Keratinocyte (primary cell): ENCODE measurements at regions not wholly inside any gene's neighbourhood (a gene's known extent, or its start where the extent isn't known, plus 50 kb on each side); places are given as distances from the start of the nearest gene placed in this dataset.

Source experiments
- DNase-seq: peaks from one replicate; pipeline ENCODE4 v3.0.0-alpha.2; 2011; ENCODE audit warnings: low read depth, missing footprints, low spot score
- FAIRE-seq: peaks from 2 replicates; lab custom pipeline; 2011; peaks lifted over from hg19 to GRCh38; lab: Jason Lieb, UNC
- H2AFZ ChIP-seq: 2 replicates; pipeline ENCODE4 v1.6.0; 2012; ENCODE audit warnings: low read length, control low read depth, inconsistent platforms; ENCODE audit not compliant: control insufficient read depth
- H3K27ac ChIP-seq: 2 replicates; pipeline ENCODE4 v1.5.1; 2011; ENCODE audit warnings: low read length; ENCODE audit not compliant: control insufficient read depth, insufficient read depth
- H3K27me3 ChIP-seq: 3 replicates; pipeline ENCODE4 v1.6.0; 2011; ENCODE audit warnings: low read length; ENCODE audit not compliant: control insufficient read depth, insufficient read depth; ENCODE audit errors: extremely low read depth
- H3K36me3 ChIP-seq, 2 experiments: 2 replicates in 1 of 2; 3 replicates in 1 of 2; pipeline ENCODE4 v1.5.1; 2011; ENCODE audit warnings: low read length in 2 of 2, mild to moderate bottlenecking in 1 of 2; ENCODE audit not compliant: control insufficient read depth in 2 of 2, insufficient read depth in 2 of 2; ENCODE audit errors: extremely low read depth in 1 of 2
- H3K4me1 ChIP-seq: 3 replicates; pipeline ENCODE4 v1.5.1; 2011; ENCODE audit warnings: low read length; ENCODE audit not compliant: control insufficient read depth, insufficient read depth; ENCODE audit errors: extremely low read depth
- H3K4me2 ChIP-seq: 3 replicates; pipeline ENCODE4 v1.6.0; 2011; ENCODE audit warnings: low read depth, low read length; ENCODE audit not compliant: control insufficient read depth, insufficient read depth; ENCODE audit errors: extremely low read depth
- H3K4me3 ChIP-seq, 3 experiments: fragments of 200-600 bp in 1 of 3; sonication (generic) in 1 of 3; 2 replicates in 2 of 3; 3 replicates in 1 of 3; pipeline ENCODE4 v1.5.1; 2011 to 2016; ENCODE audit warnings: low read length in 3 of 3, mild to moderate bottlenecking in 3 of 3, control low read depth in 2 of 3, inconsistent platforms in 1 of 3, low read depth in 1 of 3, mixed read lengths in 1 of 3, mixed run types in 1 of 3, moderate library complexity in 1 of 3; ENCODE audit not compliant: control insufficient read depth in 2 of 3, insufficient read depth in 2 of 3; ENCODE audit errors: extremely low read depth in 1 of 3
- H3K79me2 ChIP-seq: 2 replicates; pipeline ENCODE4 v1.6.0; 2012; ENCODE audit warnings: low read length; ENCODE audit not compliant: control insufficient read depth, insufficient read depth
- H3K9ac ChIP-seq: 3 replicates; pipeline ENCODE4 v1.6.0; 2011; ENCODE audit warnings: low read length; ENCODE audit not compliant: control insufficient read depth, insufficient read depth; ENCODE audit errors: extremely low read depth
- H3K9me1 ChIP-seq: 3 replicates; pipeline ENCODE4 v1.6.0; 2011; ENCODE audit warnings: low read length; ENCODE audit not compliant: control insufficient read depth, insufficient read depth; ENCODE audit errors: extremely low read depth
- H3K9me3 ChIP-seq: 2 replicates; pipeline ENCODE4 v1.5.1; 2012; ENCODE audit warnings: low read depth, low read length; ENCODE audit not compliant: control insufficient read depth
- H4K20me1 ChIP-seq: 3 replicates; pipeline ENCODE4 v1.6.0; 2011; ENCODE audit warnings: low read length; ENCODE audit not compliant: control insufficient read depth, insufficient read depth; ENCODE audit errors: extremely low read depth
- CTCF ChIP-seq, 3 experiments: IDR thresholded peaks in 1 of 3; conservative IDR thresholded peaks in 1 of 3; optimal IDR thresholded peaks in 1 of 3; 2 replicates in 2 of 3; 3 replicates in 1 of 3; pipeline versions ENCODE3 to v1.5.1; 2011; ENCODE audit warnings: low read length in 3 of 3, mild to moderate bottlenecking in 3 of 3, moderate library complexity in 2 of 3, control low read depth in 1 of 3, inconsistent platforms in 1 of 3; ENCODE audit not compliant: insufficient read depth in 2 of 3; ENCODE audit errors: extremely low read depth in 1 of 3
- EZH2 ChIP-seq: IDR thresholded peaks from one replicate; pipeline ENCODE4 v1.6.1; 2012; ENCODE audit warnings: inconsistent platforms, mild to moderate bottlenecking, low read length, moderate library complexity
- dilution Hi-C: fragments of 300-500 bp; cut with MboI; formaldehyde crosslinking; loops from one replicate; pipeline ENCODE4 v1.7.0; 2020; ENCODE audit warnings: low sequenced_read_pairs; ENCODE audit not compliant: extremely low pct_ligation_motif_present

- TF ChIP-seq CTCF (optimal IDR thresholded peaks at IDR 0.05 in 1 of 3, IDR thresholded peaks at IDR 0.05 in 1 of 3, conservative IDR thresholded peaks at IDR 0.05 in 1 of 3; ENCODE audit: extremely low read depth in 1 of 3, insufficient read depth in 2 of 3, low read length in 3 of 3) (no peak), EZH2 (no peak)
- no peak overlapping the region for H3K4me3 ChIP-seq
- no peak overlapping the region for H3K4me2 ChIP-seq
- H3K9me1 ChIP-seq: no peaks in the 10 kb centered on the region
- DNase-seq (no peak), FAIRE-seq (no peak)
- H3K27ac ChIP-seq: no peak overlapping the region
- H4K20me1 ChIP-seq: no peaks in the 10 kb centered on the region
- H3K9me3 ChIP-seq: no peaks in the 10 kb centered on the region
- no peak overlapping the region for H3K9ac ChIP-seq
- no peaks in the 10 kb centered on the region for H3K27me3 ChIP-seq
- H3K4me1 ChIP-seq: no peaks in the 10 kb centered on the region
- H3K36me3 ChIP-seq: no peaks in the 10 kb centered on the region
- no peaks in the 10 kb centered on the region for H3K79me2 ChIP-seq
- no peak overlapping the region for H2AFZ ChIP-seq
- dilution Hi-C loops: no loop called here
These were observed 56.9 kb downstream of the SLITRK6 start for GRCh38 chr13:85742355-85742754.

GRCh38 chr13:85741017-85741416 is 58.2 kb downstream of the SLITRK6 start:
- no peak for FAIRE-seq
- dilution Hi-C loops: no loop called here

More at GRCh38 chr13:85741017-85741416, 58.2 kb downstream of the SLITRK6 start:
- Histone ChIP-seq H3K9ac (no peak overlapping the region), H3K79me2 (no peaks in the 10 kb centered on the region), H3K27ac (no peak overlapping the region), H3K4me3 (no peak overlapping the region), H2AFZ (no peak overlapping the region), H3K4me2 (no peak overlapping the region), H3K9me3 (no peaks in the 10 kb centered on the region), H3K4me1 (no peaks in the 10 kb centered on the region), H3K27me3 (no peaks in the 10 kb centered on the region), H4K20me1 (no peaks in the 10 kb centered on the region), H3K36me3 (no peaks in the 10 kb centered on the region), H3K9me1 (no peaks in the 10 kb centered on the region)
- TF ChIP-seq EZH2: no peak
- TF ChIP-seq CTCF (optimal IDR thresholded peaks at IDR 0.05 in 1 of 3, IDR thresholded peaks at IDR 0.05 in 1 of 3, conservative IDR thresholded peaks at IDR 0.05 in 1 of 3; ENCODE audit: extremely low read depth in 1 of 3, insufficient read depth in 2 of 3, low read length in 3 of 3): no peak
- no peak for DNase-seq
